GM19452 (cell line): ENCODE measurements at regions not wholly inside any gene's neighbourhood (a gene's known extent, or its start where the extent isn't known, plus 50 kb on each side); places are given as distances from the start of the nearest gene placed in this dataset.
"Not testable (repeated sequence)": the region's sequence is repeated elsewhere in the genome, so short reads cannot be mapped to it uniquely, and the experiment has no call there.

Experiments
- ATAC-seq: cut with Tn5 transposase; IDR thresholded peaks from one replicate; pipeline ENCODE4 v1.9.1; 2021; ENCODE audit not compliant: unreplicated experiment

GRCh38 chr2:168300460-168300859 lies 53.1 kb upstream of the STK39 start:
- no peak for ATAC-seq

- ATAC-seq: no peak
Observed at GRCh38 chr2:168304024-168304681, 56.8 kb upstream of the STK39 start.

GRCh38 chr2:168307379-168307778 lies 60.0 kb upstream of the STK39 start:
- no peak for ATAC-seq

- no peak for ATAC-seq
Observed at GRCh38 chr2:168310580-168310979, 63.2 kb upstream of the STK39 start.

GRCh38 chr2:168311261-168311910 lies 64.0 kb upstream of the STK39 start:
- ATAC-seq: no peak

GRCh38 chr2:168312036-168312822 lies 64.8 kb upstream of the STK39 start:
- ATAC-seq: no peak

GRCh38 chr2:168314236-168314635 lies 66.8 kb upstream of the STK39 start:
- ATAC-seq: no peak

GRCh38 chr2:168315331-168316072 lies 68.1 kb upstream of the STK39 start:
- no peak for ATAC-seq

GRCh38 chr2:168316073-168316440 lies 68.7 kb upstream of the STK39 start:
- ATAC-seq: no peak

GRCh38 chr2:168317282-168317681 lies 69.9 kb upstream of the STK39 start:
- no peak for ATAC-seq

GRCh38 chr2:168320267-168320666 lies 72.9 kb upstream of the STK39 start:
- no peak for ATAC-seq

GRCh38 chr2:168322325-168323007 lies 75.1 kb upstream of the STK39 start:
- no peak for ATAC-seq

- no peak for ATAC-seq
Observed at GRCh38 chr2:168323529-168324021, 76.2 kb upstream of the STK39 start.

GRCh38 chr2:168326572-168326971 lies 79.2 kb upstream of the STK39 start:
- ATAC-seq: no peak

- no peak for ATAC-seq
Observed at GRCh38 chr2:168327328-168327727, 79.9 kb upstream of the STK39 start.

GRCh38 chr2:168328421-168328820 lies 81.0 kb upstream of the STK39 start:
- no peak for ATAC-seq

- ATAC-seq: no peak
Observed at GRCh38 chr2:168330624-168331423, 83.4 kb upstream of the STK39 start.

- ATAC-seq: not testable (repeated sequence)
Observed at GRCh38 chr2:168335254-168335653, 87.9 kb upstream of the STK39 start.

- ATAC-seq: peak; percentile 77
Observed at GRCh38 chr2:168336786-168337388, 89.5 kb upstream of the STK39 start.
